Kidney (tissue), 13 donors: ENCODE measurements at regions not wholly inside any gene's neighbourhood (a gene's known extent, or its start where the extent isn't known, plus 50 kb on each side); places are given as distances from the start of the nearest gene placed in this dataset.

Experiments
- DNase-seq, 5 donors: peaks; one replicate each; pipeline ENCODE4 v3.0.0-alpha.2; 2013 to 2020
- FAIRE-seq: peaks from 2 replicates; lab custom pipeline; 2012; peaks lifted over from hg19 to GRCh38; lab: Jason Lieb, UNC
- H3K27ac ChIP-seq, 2 donors: one replicate each; pipeline ENCODE4 v1.7.0; 2013; ENCODE audit warnings: low read depth in 2 of 2, low read length in 2 of 2, inconsistent platforms in 1 of 2
- H3K27me3 ChIP-seq: one replicate; pipeline ENCODE4 v1.7.1; 2013; ENCODE audit warnings: low read length, inconsistent platforms; ENCODE audit not compliant: control insufficient read depth, insufficient read depth
- H3K36me3 ChIP-seq, 3 donors: one replicate each; pipeline versions ENCODE4 v1.7.0 to v1.7.1; 2013; ENCODE audit warnings: low read length in 3 of 3, control low read depth in 1 of 3, inconsistent platforms in 1 of 3; ENCODE audit not compliant: insufficient read depth in 3 of 3, control insufficient read depth in 2 of 3
- H3K4me1 ChIP-seq, 3 donors: one replicate each; pipeline versions ENCODE4 v1.7.0 to v1.7.1; 2013; ENCODE audit warnings: low read length in 3 of 3, inconsistent platforms in 1 of 3, low read depth in 1 of 3; ENCODE audit not compliant: control insufficient read depth in 2 of 3, insufficient read depth in 2 of 3
- H3K4me3 ChIP-seq, 3 donors: one replicate each; pipeline versions ENCODE4 v1.7.0 to v1.8.1; 2013; ENCODE audit warnings: low read length in 3 of 3, control low read depth in 1 of 3, inconsistent platforms in 1 of 3
- H3K9ac ChIP-seq, 3 donors: one replicate each; pipeline versions ENCODE4 v1.7.0 to v1.7.1; 2013; ENCODE audit warnings: low read length in 3 of 3, control low read depth in 1 of 3, inconsistent platforms in 1 of 3
- H3K9me3 ChIP-seq, 3 donors: one replicate each; pipeline versions ENCODE4 v1.7.0 to v1.7.1; 2013; ENCODE audit warnings: low read length in 3 of 3, control low read depth in 1 of 3, inconsistent platforms in 1 of 3; ENCODE audit not compliant: control insufficient read depth in 2 of 3, insufficient read depth in 1 of 3
- intact Hi-C: fragments of 100-400 bp; cut with DNase I; formaldehyde crosslinking; loops from one replicate; pipeline ENCODE4 v1.11.1; 2022
- TF ChIP-seq, protein P1 (sequence below): IDR thresholded peaks from 3 replicates; pipeline ENCODE4 v1.5.1; 2012; ENCODE audit warnings: mild to moderate bottlenecking, moderate library complexity, borderline replicate concordance; ENCODE audit not compliant: insufficient read depth; ENCODE audit errors: extremely low read depth
- donor health status: control.
- donor health status: control.
- donor health status: control.
- donor health status: control.
- donor health status: control.
- donor health status: DM: yes; HTN: yes; CAD: no.
- donor health status: Normal renal cell carcinoma (clear cell type).

- FAIRE-seq = no peak
- DNase-seq = peak in 3 of 5 donors; percentile 11 to 34 (median 34)
- Histone ChIP-seq H3K36me3 (no peaks in the 10 kb centered on the region), H3K27ac (no peak overlapping the region), H3K4me3 (no peak overlapping the region), H3K9ac (no peak overlapping the region), H3K9me3 (no peaks in the 10 kb centered on the region), H3K4me1 (no peaks in the 10 kb centered on the region), H3K27me3 (no peaks in the 10 kb centered on the region)
- TF ChIP-seq, protein P1, sequence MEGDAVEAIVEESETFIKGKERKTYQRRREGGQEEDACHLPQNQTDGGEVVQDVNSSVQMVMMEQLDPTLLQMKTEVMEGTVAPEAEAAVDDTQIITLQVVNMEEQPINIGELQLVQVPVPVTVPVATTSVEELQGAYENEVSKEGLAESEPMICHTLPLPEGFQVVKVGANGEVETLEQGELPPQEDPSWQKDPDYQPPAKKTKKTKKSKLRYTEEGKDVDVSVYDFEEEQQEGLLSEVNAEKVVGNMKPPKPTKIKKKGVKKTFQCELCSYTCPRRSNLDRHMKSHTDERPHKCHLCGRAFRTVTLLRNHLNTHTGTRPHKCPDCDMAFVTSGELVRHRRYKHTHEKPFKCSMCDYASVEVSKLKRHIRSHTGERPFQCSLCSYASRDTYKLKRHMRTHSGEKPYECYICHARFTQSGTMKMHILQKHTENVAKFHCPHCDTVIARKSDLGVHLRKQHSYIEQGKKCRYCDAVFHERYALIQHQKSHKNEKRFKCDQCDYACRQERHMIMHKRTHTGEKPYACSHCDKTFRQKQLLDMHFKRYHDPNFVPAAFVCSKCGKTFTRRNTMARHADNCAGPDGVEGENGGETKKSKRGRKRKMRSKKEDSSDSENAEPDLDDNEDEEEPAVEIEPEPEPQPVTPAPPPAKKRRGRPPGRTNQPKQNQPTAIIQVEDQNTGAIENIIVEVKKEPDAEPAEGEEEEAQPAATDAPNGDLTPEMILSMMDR = no peak
- intact Hi-C loops = no loop called here
These were observed 146.9 kb upstream of the SOX21 start for GRCh38 chr13:94859278-94859691.

DNA sequence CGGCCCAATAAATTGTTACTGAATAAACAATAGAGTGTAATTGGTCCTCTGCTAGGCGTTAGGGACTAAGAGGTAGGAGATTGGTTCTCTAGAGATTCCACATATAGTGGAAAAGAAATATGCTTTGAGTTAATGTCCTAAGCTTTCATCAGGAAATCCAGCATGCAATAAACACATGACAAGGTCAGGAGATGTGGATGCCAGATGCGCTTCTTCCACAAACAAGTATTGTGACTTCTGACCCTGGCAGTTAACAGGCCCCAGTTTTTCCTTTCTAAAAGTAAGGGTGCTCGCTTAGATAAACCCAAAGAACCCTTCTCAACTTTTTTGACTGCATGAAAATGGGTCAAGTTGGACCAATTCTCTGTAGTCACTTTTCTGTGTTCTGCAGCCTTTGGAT is 146.5 kb upstream of the SOX21 start:
- Histone ChIP-seq H3K4me1 (no peaks in the 10 kb centered on the region), H3K27me3 (no peaks in the 10 kb centered on the region), H3K36me3 (no peaks in the 10 kb centered on the region), H3K4me3 (no peak overlapping the region), H3K27ac (no peak overlapping the region), H3K9ac (no peak overlapping the region), H3K9me3 (no peaks in the 10 kb centered on the region)
- DNase-seq (no peak), FAIRE-seq (no peak)
- TF ChIP-seq, protein P1 = no peak
- intact Hi-C loops = no loop called here

DNA sequence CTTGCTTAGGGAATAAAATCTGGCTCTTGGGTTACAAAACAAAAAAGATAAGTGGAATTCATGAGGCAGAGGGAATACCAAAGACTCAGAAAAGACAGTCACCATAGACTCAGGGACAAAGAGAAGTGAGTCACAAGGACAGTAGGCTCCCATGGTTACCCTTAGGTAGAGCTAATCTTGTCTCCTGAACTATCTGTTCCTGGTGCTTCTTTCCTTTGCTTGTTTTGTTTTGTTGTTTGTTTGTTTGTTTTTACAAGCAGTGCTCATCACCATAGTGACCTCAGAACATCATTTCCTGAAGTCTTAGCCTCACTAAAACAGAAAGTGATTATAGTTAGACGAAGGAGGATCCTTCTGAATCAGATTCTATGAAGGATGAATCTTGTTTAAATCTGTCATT is 142.3 kb upstream of the SOX21 start:
- TF ChIP-seq, protein P1 = no peak
- Histone ChIP-seq H3K4me3 (no peak overlapping the region), H3K9me3 (no peaks in the 10 kb centered on the region), H3K27me3 (no peaks in the 10 kb centered on the region), H3K4me1 (no peaks in the 10 kb centered on the region), H3K9ac (no peak overlapping the region), H3K27ac (no peak overlapping the region), H3K36me3 (no peaks in the 10 kb centered on the region)
- FAIRE-seq = no peak
- intact Hi-C loops = no loop called here
- DNase-seq = no peak

GRCh38 chr13:94851576-94851975 is 139.2 kb upstream of the SOX21 start:
- intact Hi-C loops = no loop called here
- Histone ChIP-seq H3K27me3 (no peaks in the 10 kb centered on the region), H3K4me3 (no peak overlapping the region), H3K27ac (no peak overlapping the region), H3K4me1 (no peaks in the 10 kb centered on the region), H3K9me3 (no peaks in the 10 kb centered on the region), H3K9ac (no peak overlapping the region), H3K36me3 (no peaks in the 10 kb centered on the region)
- no peak for FAIRE-seq
- no peak for DNase-seq
- TF ChIP-seq, protein P1 = no peak
